ENCODE measurements at regions not wholly inside any gene's neighbourhood (a gene's known extent, or its start where the extent isn't known, plus 50 kb on each side); places are given as distances from the start of the nearest gene placed in this dataset.

GRCh38 chr1:200332716-200333115 is 77.1 kb downstream of the ZNF281 start:
- H3K4me3 Mint-ChIP-seq (ENCODE audit: unreplicated experiment) = no peak overlapping the region
- no peaks in the 10 kb centered on the region for H3K27me3 Mint-ChIP-seq (ENCODE audit: unreplicated experiment)
- H3K36me3 Mint-ChIP-seq (ENCODE audit: unreplicated experiment) = no peaks in the 10 kb centered on the region
- no peak for TF ChIP-seq CTCF (IDR thresholded peaks at IDR 0.05; ENCODE audit: partially characterized antibody, unreplicated experiment)
- peak; percentile 21 for DNase-seq
- H3K9me3 Mint-ChIP-seq (ENCODE audit: unreplicated experiment) = no peaks in the 10 kb centered on the region
- peaks cover 11% of the 10 kb centered on the region for H3K4me1 Mint-ChIP-seq (ENCODE audit: low read depth, unreplicated experiment)
- H3K27ac Mint-ChIP-seq (ENCODE audit: unreplicated experiment) = no peak overlapping the region

- Mint-ChIP-seq H3K27me3 (ENCODE audit: unreplicated experiment) (no peaks in the 10 kb centered on the region), H3K4me1 (ENCODE audit: low read depth, unreplicated experiment) (peaks cover 5% of the 10 kb centered on the region), H3K36me3 (ENCODE audit: unreplicated experiment) (no peaks in the 10 kb centered on the region), H3K4me3 (ENCODE audit: unreplicated experiment) (no peak overlapping the region), H3K9me3 (ENCODE audit: unreplicated experiment) (no peaks in the 10 kb centered on the region), H3K27ac (ENCODE audit: unreplicated experiment) (no peak overlapping the region)
- no peak for TF ChIP-seq CTCF (IDR thresholded peaks at IDR 0.05; ENCODE audit: partially characterized antibody, unreplicated experiment)
- no peak for DNase-seq
Observed at GRCh38 chr1:200330741-200331428, 79.0 kb downstream of the ZNF281 start.

GRCh38 chr1:200329208-200329882 is 80.5 kb downstream of the ZNF281 start:
- DNase-seq = no peak
- Mint-ChIP-seq H3K36me3 (ENCODE audit: unreplicated experiment) (no peaks in the 10 kb centered on the region), H3K27me3 (ENCODE audit: unreplicated experiment) (no peaks in the 10 kb centered on the region), H3K4me3 (ENCODE audit: unreplicated experiment) (no peak overlapping the region), H3K27ac (ENCODE audit: unreplicated experiment) (no peak overlapping the region), H3K9me3 (ENCODE audit: unreplicated experiment) (no peaks in the 10 kb centered on the region), H3K4me1 (ENCODE audit: low read depth, unreplicated experiment) (peaks cover 5% of the 10 kb centered on the region)
- no peak for TF ChIP-seq CTCF (IDR thresholded peaks at IDR 0.05; ENCODE audit: partially characterized antibody, unreplicated experiment)

- Mint-ChIP-seq H3K36me3 (ENCODE audit: unreplicated experiment) (no peaks in the 10 kb centered on the region), H3K4me1 (ENCODE audit: low read depth, unreplicated experiment) (peaks cover 5% of the 10 kb centered on the region), H3K4me3 (ENCODE audit: unreplicated experiment) (no peak overlapping the region), H3K27me3 (ENCODE audit: unreplicated experiment) (no peaks in the 10 kb centered on the region), H3K9me3 (ENCODE audit: unreplicated experiment) (no peaks in the 10 kb centered on the region), H3K27ac (ENCODE audit: unreplicated experiment) (no peak overlapping the region)
- no peak for TF ChIP-seq CTCF (IDR thresholded peaks at IDR 0.05; ENCODE audit: partially characterized antibody, unreplicated experiment)
- DNase-seq = no peak
Observed at GRCh38 chr1:200328379-200328778, 81.5 kb downstream of the ZNF281 start.

- no peak overlapping the region for H3K4me3 Mint-ChIP-seq (ENCODE audit: unreplicated experiment)
- H3K27me3 Mint-ChIP-seq (ENCODE audit: unreplicated experiment) = peaks cover 4% of the 10 kb centered on the region
- DNase-seq = no peak
- H3K9me3 Mint-ChIP-seq (ENCODE audit: unreplicated experiment) = no peaks in the 10 kb centered on the region
- H3K4me1 Mint-ChIP-seq (ENCODE audit: low read depth, unreplicated experiment) = no peaks in the 10 kb centered on the region
- no peak overlapping the region for H3K27ac Mint-ChIP-seq (ENCODE audit: unreplicated experiment)
- no peaks in the 10 kb centered on the region for H3K36me3 Mint-ChIP-seq (ENCODE audit: unreplicated experiment)
- TF ChIP-seq CTCF (IDR thresholded peaks at IDR 0.05; ENCODE audit: partially characterized antibody, unreplicated experiment) = no peak
Observed at GRCh38 chr1:200323856-200324400, 85.9 kb downstream of the ZNF281 start.
